A549 (cell line): ENCODE measurements at regions not wholly inside any gene's neighbourhood (a gene's known extent, or its start where the extent isn't known, plus 50 kb on each side); places are given as distances from the start of the nearest gene placed in this dataset.

ENCODE experiments used
- EP300 ChIP-seq, 2 experiments: fragments of >200 bp; sonication (Bioruptor Twin); formaldehyde crosslinking; IDR thresholded peaks; 2 replicates in 1 of 2; 3 replicates in 1 of 2; pipeline ENCODE4 v1.6.1; 2016 to 2017
- FOSL2 ChIP-seq, 2 experiments: fragments of 450-650 bp in 1 of 2; fragments of >200 bp in 1 of 2; sonication (Bioruptor Twin) in 1 of 2; formaldehyde crosslinking; IDR thresholded peaks; 2 replicates each; pipeline versions ENCODE4 v1.5.0 to v1.6.1; 2016 to 2020; ENCODE audit warnings: mild to moderate bottlenecking in 1 of 2, moderate library complexity in 1 of 2
- JUN ChIP-seq, 2 experiments: fragments of >200 bp; sonication (Bioruptor Twin); formaldehyde crosslinking; IDR thresholded peaks; 2 replicates in 1 of 2; 3 replicates in 1 of 2; pipeline ENCODE4 v1.6.1; 2016 to 2017
- POLR2A ChIP-seq: IDR thresholded peaks from 2 replicates; pipeline ENCODE4 v1.6.1; 2012; ENCODE audit warnings: mild to moderate bottlenecking, low read length
- POLR2AphosphoS2 ChIP-seq: conservative IDR thresholded peaks from 2 replicates; pipeline ENCODE4 v1.6.1; 2012; ENCODE audit warnings: low read length, improper control_type of control experiment, inconsistent platforms
- RAD21 ChIP-seq, 2 experiments: fragments of >200 bp in 1 of 2; sonication (Bioruptor Twin) in 1 of 2; formaldehyde crosslinking in 1 of 2; IDR thresholded peaks in 1 of 2; conservative IDR thresholded peaks in 1 of 2; 2 replicates in 1 of 2; 3 replicates in 1 of 2; pipeline ENCODE4 v1.6.1; 2012 to 2018; ENCODE audit warnings: inconsistent platforms in 1 of 2
- ZSCAN20 ChIP-seq: fragments of 250-450 bp; sonication (Bioruptor Pico); IDR thresholded peaks from 2 replicates; pipeline ENCODE4 v1.8.0; 2022; ENCODE audit warnings: mild to moderate bottlenecking, moderate library complexity
- TF ChIP-seq, protein P1 (sequence below): fragments of >200 bp; sonication (Bioruptor Twin); formaldehyde crosslinking; IDR thresholded peaks from 3 replicates; pipeline ENCODE4 v1.5.1; 2016
- TF ChIP-seq, protein P2 (sequence below): IDR thresholded peaks from 2 replicates; pipeline ENCODE4 v1.6.1; 2012
- TF ChIP-seq, protein P3 (sequence below): fragments of 200-600 bp; sonication (generic); IDR thresholded peaks from 2 replicates; pipeline ENCODE4 v1.6.1; 2016; ENCODE audit warnings: antibody characterized with exemption, mild to moderate bottlenecking, moderate library complexity
- TF ChIP-seq, protein P4 (sequence below): IDR thresholded peaks from 2 replicates; pipeline ENCODE4 v1.6.1; 2012

DNA sequence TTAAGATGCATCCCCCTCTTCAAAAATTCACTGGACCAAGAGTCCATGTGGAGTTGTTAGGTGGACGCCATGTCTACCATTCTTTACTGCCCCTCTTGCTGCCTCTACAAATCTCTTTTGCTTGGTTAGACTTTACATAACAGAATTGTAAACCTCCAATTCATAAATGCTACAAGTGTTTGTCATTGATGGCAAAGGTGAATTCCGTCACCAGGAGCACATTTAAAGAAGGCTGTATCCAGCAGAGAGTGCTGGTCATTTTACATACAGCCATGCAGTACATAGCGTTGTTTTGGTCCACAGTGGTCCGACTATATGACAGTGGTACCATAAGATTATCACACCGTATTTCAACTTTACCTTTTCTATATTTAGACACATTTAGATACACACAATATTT lies 274.5 kb downstream of the MYCN start:
- TF ChIP-seq, protein P1, sequence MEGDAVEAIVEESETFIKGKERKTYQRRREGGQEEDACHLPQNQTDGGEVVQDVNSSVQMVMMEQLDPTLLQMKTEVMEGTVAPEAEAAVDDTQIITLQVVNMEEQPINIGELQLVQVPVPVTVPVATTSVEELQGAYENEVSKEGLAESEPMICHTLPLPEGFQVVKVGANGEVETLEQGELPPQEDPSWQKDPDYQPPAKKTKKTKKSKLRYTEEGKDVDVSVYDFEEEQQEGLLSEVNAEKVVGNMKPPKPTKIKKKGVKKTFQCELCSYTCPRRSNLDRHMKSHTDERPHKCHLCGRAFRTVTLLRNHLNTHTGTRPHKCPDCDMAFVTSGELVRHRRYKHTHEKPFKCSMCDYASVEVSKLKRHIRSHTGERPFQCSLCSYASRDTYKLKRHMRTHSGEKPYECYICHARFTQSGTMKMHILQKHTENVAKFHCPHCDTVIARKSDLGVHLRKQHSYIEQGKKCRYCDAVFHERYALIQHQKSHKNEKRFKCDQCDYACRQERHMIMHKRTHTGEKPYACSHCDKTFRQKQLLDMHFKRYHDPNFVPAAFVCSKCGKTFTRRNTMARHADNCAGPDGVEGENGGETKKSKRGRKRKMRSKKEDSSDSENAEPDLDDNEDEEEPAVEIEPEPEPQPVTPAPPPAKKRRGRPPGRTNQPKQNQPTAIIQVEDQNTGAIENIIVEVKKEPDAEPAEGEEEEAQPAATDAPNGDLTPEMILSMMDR = no peak
- TF ChIP-seq, protein P2, sequence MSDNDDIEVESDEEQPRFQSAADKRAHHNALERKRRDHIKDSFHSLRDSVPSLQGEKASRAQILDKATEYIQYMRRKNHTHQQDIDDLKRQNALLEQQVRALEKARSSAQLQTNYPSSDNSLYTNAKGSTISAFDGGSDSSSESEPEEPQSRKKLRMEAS = no peak
- TF ChIP-seq ZSCAN20 = no peak
- no peak for TF ChIP-seq RAD21 (conservative IDR thresholded peaks at IDR 0.05 in 1 of 2, IDR thresholded peaks at IDR 0.05 in 1 of 2)
- TF ChIP-seq, protein P3, sequence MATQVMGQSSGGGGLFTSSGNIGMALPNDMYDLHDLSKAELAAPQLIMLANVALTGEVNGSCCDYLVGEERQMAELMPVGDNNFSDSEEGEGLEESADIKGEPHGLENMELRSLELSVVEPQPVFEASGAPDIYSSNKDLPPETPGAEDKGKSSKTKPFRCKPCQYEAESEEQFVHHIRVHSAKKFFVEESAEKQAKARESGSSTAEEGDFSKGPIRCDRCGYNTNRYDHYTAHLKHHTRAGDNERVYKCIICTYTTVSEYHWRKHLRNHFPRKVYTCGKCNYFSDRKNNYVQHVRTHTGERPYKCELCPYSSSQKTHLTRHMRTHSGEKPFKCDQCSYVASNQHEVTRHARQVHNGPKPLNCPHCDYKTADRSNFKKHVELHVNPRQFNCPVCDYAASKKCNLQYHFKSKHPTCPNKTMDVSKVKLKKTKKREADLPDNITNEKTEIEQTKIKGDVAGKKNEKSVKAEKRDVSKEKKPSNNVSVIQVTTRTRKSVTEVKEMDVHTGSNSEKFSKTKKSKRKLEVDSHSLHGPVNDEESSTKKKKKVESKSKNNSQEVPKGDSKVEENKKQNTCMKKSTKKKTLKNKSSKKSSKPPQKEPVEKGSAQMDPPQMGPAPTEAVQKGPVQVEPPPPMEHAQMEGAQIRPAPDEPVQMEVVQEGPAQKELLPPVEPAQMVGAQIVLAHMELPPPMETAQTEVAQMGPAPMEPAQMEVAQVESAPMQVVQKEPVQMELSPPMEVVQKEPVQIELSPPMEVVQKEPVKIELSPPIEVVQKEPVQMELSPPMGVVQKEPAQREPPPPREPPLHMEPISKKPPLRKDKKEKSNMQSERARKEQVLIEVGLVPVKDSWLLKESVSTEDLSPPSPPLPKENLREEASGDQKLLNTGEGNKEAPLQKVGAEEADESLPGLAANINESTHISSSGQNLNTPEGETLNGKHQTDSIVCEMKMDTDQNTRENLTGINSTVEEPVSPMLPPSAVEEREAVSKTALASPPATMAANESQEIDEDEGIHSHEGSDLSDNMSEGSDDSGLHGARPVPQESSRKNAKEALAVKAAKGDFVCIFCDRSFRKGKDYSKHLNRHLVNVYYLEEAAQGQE = no peak
- TF ChIP-seq FOSL2 (IDR thresholded peaks at IDR 0.05) = no peak
- no peak for TF ChIP-seq FOSL2 (CRISPR knock-in tag; IDR thresholded peaks at IDR 0.05)
- TF ChIP-seq, protein P4, sequence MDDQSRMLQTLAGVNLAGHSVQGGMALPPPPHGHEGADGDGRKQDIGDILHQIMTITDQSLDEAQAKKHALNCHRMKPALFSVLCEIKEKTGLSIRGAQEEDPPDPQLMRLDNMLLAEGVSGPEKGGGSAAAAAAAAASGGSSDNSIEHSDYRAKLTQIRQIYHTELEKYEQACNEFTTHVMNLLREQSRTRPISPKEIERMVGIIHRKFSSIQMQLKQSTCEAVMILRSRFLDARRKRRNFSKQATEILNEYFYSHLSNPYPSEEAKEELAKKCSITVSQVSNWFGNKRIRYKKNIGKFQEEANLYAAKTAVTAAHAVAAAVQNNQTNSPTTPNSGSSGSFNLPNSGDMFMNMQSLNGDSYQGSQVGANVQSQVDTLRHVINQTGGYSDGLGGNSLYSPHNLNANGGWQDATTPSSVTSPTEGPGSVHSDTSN = no peak
- TF ChIP-seq POLR2AphosphoS2 = no peak
- no peak for TF ChIP-seq POLR2A
- TF ChIP-seq EP300 (IDR thresholded peaks at IDR 0.05) = no peak
- no peak for TF ChIP-seq JUN (IDR thresholded peaks at IDR 0.05)
